NCI-H2081 treated with DMSO at 0.1 percent for 48 hours (cell line): ENCODE measurements at regions not wholly inside any gene's neighbourhood (a gene's known extent, or its start where the extent isn't known, plus 50 kb on each side); places are given as distances from the start of the nearest gene placed in this dataset.

Source experiments
- DNase-seq: peaks from one replicate; lab custom pipeline; 2025; lab: John Stamatoyannopoulos, UW

- no peak for DNase-seq
Observed at GRCh38 chr11:37512156-37512780, 914.2 kb upstream of the RAG2 start.

GRCh38 chr11:37511425-37511933, 913.4 kb upstream of the RAG2 start:
- DNase-seq, result no peak

GRCh38 chr11:37509506-37509905, 911.5 kb upstream of the RAG2 start:
- DNase-seq, result no peak

GRCh38 chr11:37506531-37506930, 908.5 kb upstream of the RAG2 start:
- no peak for DNase-seq

GRCh38 chr11:37505406-37505805, 907.4 kb upstream of the RAG2 start:
- DNase-seq, result no peak

- DNase-seq, result no peak
Observed at GRCh38 chr11:37504921-37505320, 906.9 kb upstream of the RAG2 start.

- no peak for DNase-seq
Observed at GRCh38 chr11:37504060-37504611, 906.1 kb upstream of the RAG2 start.

GRCh38 chr11:37503411-37504059, 905.5 kb upstream of the RAG2 start:
- no peak for DNase-seq

GRCh38 chr11:37502202-37502601, 904.2 kb upstream of the RAG2 start:
- no peak for DNase-seq

- DNase-seq, result no peak
Observed at GRCh38 chr11:37500425-37500824, 902.4 kb upstream of the RAG2 start.

GRCh38 chr11:37497326-37497725, 899.3 kb upstream of the RAG2 start:
- DNase-seq, result no peak

- no peak for DNase-seq
Observed at GRCh38 chr11:37496201-37496600, 898.2 kb upstream of the RAG2 start.

GRCh38 chr11:37484298-37484697, 886.3 kb upstream of the RAG2 start:
- no peak for DNase-seq

GRCh38 chr11:37483761-37484160, 885.7 kb upstream of the RAG2 start:
- DNase-seq, result no peak

- no peak for DNase-seq
Observed at GRCh38 chr11:37474889-37475288, 876.9 kb upstream of the RAG2 start.

GRCh38 chr11:37468344-37468743, 870.3 kb upstream of the RAG2 start:
- DNase-seq, result no peak

GRCh38 chr11:37465221-37465620, 867.2 kb upstream of the RAG2 start:
- no peak for DNase-seq

GRCh38 chr11:37459456-37459855, 861.4 kb upstream of the RAG2 start:
- DNase-seq, result no peak

- no peak for DNase-seq
Observed at GRCh38 chr11:37456746-37457145, 858.7 kb upstream of the RAG2 start.

- no peak for DNase-seq
Observed at GRCh38 chr11:37451903-37452302, 853.9 kb upstream of the RAG2 start.

GRCh38 chr11:37450613-37451012, 852.6 kb upstream of the RAG2 start:
- no peak for DNase-seq

- no peak for DNase-seq
Observed at GRCh38 chr11:37449146-37449545, 851.1 kb upstream of the RAG2 start.

GRCh38 chr11:37442576-37442975, 844.5 kb upstream of the RAG2 start:
- no peak for DNase-seq
